Epithelial cell of proximal tubule (primary cell): ENCODE measurements at regions not wholly inside any gene's neighbourhood (a gene's known extent, or its start where the extent isn't known, plus 50 kb on each side); places are given as distances from the start of the nearest gene placed in this dataset.

Experiments used
- DNase-seq: peaks from one replicate; pipeline ENCODE4 v3.0.0-alpha.2; 2011; ENCODE audit warnings: low read depth
- H3K4me3 ChIP-seq: 2 replicates; pipeline ENCODE4 v1.5.1; 2011; ENCODE audit warnings: low read depth, mild to moderate bottlenecking, low read length
- TF ChIP-seq, protein P1 (sequence below): conservative IDR thresholded peaks from 2 replicates; pipeline ENCODE4 v1.5.1; 2012; ENCODE audit warnings: low read depth, mild to moderate bottlenecking, low read length

DNA sequence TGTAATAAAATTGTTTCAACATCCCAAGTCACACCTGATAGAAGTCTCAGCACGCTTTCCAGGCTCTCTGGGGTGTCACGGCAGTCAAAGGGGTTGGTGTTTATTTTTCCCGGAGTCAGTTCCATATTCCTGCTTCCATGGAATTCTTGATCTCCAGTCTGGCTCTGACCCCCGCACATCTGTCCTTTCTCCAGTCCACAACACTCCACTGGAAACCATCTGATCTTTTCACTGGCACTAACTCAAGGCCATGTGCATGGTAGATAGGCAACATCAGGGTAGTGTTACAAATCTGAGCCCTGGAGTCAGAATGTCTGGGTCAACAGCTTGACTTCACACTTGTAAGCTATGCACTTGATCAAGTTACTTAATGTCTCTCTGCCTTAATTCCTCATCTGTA, 176.2 kb downstream of the WDR11 start:
- no peak for DNase-seq
- H3K4me3 ChIP-seq: no peak overlapping the region
- TF ChIP-seq, protein P1, sequence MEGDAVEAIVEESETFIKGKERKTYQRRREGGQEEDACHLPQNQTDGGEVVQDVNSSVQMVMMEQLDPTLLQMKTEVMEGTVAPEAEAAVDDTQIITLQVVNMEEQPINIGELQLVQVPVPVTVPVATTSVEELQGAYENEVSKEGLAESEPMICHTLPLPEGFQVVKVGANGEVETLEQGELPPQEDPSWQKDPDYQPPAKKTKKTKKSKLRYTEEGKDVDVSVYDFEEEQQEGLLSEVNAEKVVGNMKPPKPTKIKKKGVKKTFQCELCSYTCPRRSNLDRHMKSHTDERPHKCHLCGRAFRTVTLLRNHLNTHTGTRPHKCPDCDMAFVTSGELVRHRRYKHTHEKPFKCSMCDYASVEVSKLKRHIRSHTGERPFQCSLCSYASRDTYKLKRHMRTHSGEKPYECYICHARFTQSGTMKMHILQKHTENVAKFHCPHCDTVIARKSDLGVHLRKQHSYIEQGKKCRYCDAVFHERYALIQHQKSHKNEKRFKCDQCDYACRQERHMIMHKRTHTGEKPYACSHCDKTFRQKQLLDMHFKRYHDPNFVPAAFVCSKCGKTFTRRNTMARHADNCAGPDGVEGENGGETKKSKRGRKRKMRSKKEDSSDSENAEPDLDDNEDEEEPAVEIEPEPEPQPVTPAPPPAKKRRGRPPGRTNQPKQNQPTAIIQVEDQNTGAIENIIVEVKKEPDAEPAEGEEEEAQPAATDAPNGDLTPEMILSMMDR: no peak

- no peak for DNase-seq
- TF ChIP-seq, protein P1: no peak
- no peak overlapping the region for H3K4me3 ChIP-seq
Observed at GRCh38 chr10:121032460-121032859, 181.3 kb downstream of the WDR11 start.

DNA sequence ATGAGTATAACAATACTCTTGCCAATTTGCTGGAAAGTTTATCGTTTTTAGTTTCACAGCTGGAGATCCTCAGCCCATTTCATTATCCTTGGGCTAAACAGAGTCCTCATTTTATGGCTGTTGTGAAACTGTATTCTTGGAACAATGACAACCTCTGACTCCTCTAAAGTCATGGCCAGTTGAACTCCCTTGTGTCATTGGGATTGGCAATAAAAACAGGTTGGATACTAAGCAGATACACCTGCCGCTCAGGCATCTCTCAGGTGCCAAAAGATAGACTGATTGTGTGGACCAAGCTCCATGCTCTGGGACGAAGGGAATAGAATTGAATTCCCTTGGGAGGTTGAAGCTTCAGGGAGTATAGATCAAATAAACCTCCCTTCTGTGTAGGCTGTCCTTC, 182.2 kb downstream of the WDR11 start:
- TF ChIP-seq, protein P1: no peak
- H3K4me3 ChIP-seq: no peak overlapping the region
- no peak for DNase-seq

GRCh38 chr10:121036431-121036830, 185.3 kb downstream of the WDR11 start:
- no peak overlapping the region for H3K4me3 ChIP-seq
- DNase-seq: no peak
- TF ChIP-seq, protein P1: no peak

- DNase-seq: no peak
- TF ChIP-seq, protein P1: no peak
- no peak overlapping the region for H3K4me3 ChIP-seq
Observed at GRCh38 chr10:121041499-121041898, 190.3 kb downstream of the WDR11 start.

- H3K4me3 ChIP-seq: no peak overlapping the region
- no peak for DNase-seq
- TF ChIP-seq, protein P1: no peak
Observed at GRCh38 chr10:121041906-121042305, 190.7 kb downstream of the WDR11 start.

DNA sequence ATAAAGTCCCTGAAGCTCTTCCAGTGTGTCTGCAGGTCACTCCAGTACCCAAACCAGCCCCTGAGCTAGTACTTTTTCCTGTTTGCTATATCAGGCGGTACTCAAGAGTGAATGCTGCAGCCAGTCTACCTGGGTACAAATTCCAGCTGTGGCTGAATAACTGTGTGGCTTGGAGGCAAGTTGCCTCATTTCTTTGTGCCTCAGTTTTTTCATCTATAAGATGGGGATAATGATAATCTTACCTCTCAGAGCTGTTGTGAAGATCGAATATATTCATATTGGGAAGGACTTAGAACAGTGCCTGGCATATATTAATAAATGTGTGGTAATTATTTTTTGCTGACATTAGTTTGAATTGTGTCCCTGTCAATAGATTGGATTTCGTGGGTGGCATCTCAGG, 191.2 kb downstream of the WDR11 start:
- TF ChIP-seq, protein P1: no peak
- DNase-seq: no peak
- no peak overlapping the region for H3K4me3 ChIP-seq
